ENCODE measurements at regions not wholly inside any gene's neighbourhood (a gene's known extent, or its start where the extent isn't known, plus 50 kb on each side); places are given as distances from the start of the nearest gene placed in this dataset.
A peak's percentile ranks its signal among the peaks of the same experiment; 100 is the strongest.

DNA sequence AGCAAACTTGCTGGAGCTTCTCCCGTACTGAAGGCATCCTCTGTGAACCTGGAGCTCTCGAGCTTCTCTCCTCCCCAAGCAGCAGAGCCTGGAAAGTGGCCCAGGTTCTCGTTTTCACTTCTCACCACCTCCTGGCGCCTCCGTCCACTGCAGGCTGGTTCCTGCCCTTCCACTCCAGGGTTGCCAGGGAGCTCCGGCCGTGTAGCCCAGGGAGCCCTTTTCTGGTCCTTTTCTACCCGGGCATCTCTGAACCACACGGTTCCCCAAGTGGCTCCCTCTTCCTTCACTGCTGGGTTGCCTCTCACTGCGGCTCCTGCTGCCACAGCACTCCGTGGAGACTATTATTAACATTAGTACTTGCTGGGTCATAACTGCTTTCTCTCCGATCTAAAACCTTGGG is 208.6 kb upstream of the PPP2R2D start:
- no peak for DNase-seq (ENCODE audit: low read depth, low spot score)
- Mint-ChIP-seq H3K4me3 (no peak overlapping the region), H3K9me3 (peaks cover 3% of the 10 kb centered on the region), H3K27ac (ENCODE audit: unreplicated experiment) (peak overlapping the region; percentile 85), H3K4me1 (peaks cover 20% of the 10 kb centered on the region), H3K36me3 (ENCODE audit: low read depth) (no peaks in the 10 kb centered on the region), H3K27me3 (ENCODE audit: low read depth) (peaks cover 13% of the 10 kb centered on the region)
- no peak for TF ChIP-seq CTCF (conservative IDR thresholded peaks at IDR 0.05)

DNA sequence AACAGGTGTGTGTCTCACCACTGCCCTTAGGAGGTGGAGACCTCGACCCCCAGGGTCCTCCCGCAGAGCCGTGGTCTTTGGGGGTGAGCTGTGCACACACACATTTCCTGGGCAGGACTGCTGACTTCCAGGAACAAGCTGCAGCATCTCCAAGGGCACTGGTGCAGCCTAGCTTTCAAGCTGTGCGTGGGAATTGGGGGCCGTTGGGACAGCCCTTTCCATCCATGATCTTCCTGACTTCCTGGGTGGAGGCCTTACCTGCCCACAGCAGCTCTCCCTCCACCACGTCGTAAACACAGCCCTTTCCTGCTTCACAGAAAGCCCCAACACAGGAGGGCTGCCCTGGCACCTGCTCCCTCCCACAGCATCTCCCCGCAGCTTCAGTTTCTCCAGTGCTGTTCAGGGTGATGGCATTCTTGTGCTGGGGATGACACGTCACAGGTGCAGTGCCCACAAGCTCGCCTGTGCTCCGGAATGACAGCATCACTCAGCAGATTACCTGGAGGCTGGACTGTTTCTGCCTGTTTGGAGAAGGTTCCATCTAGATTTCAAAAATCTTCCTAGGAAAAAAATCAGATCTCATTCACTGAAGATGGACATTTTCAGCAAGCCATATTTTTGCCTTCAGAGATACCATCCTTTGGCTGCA is 208.0 kb upstream of the PPP2R2D start:
- no peak overlapping the region for H3K27ac Mint-ChIP-seq (ENCODE audit: unreplicated experiment)
- peaks cover 3% of the 10 kb centered on the region for H3K9me3 Mint-ChIP-seq
- peaks cover 25% of the 10 kb centered on the region for H3K4me1 Mint-ChIP-seq
- TF ChIP-seq CTCF (conservative IDR thresholded peaks at IDR 0.05): no peak
- no peak for DNase-seq (ENCODE audit: low read depth, low spot score)
- no peaks in the 10 kb centered on the region for H3K36me3 Mint-ChIP-seq (ENCODE audit: low read depth)
- peaks cover 13% of the 10 kb centered on the region for H3K27me3 Mint-ChIP-seq (ENCODE audit: low read depth)
- no peak overlapping the region for H3K4me3 Mint-ChIP-seq

GRCh38 chr10:131693766-131694165 is 207.0 kb upstream of the PPP2R2D start:
- Mint-ChIP-seq H3K36me3 (ENCODE audit: low read depth) (no peaks in the 10 kb centered on the region), H3K9me3 (peaks cover 3% of the 10 kb centered on the region), H3K27ac (ENCODE audit: unreplicated experiment) (no peak overlapping the region), H3K4me1 (peaks cover 28% of the 10 kb centered on the region), H3K27me3 (ENCODE audit: low read depth) (peaks cover 16% of the 10 kb centered on the region), H3K4me3 (no peak overlapping the region)
- TF ChIP-seq CTCF (conservative IDR thresholded peaks at IDR 0.05): no peak
- DNase-seq (ENCODE audit: low read depth, low spot score): no peak

GRCh38 chr10:131694168-131694780 is 206.5 kb upstream of the PPP2R2D start:
- no peak for TF ChIP-seq CTCF (conservative IDR thresholded peaks at IDR 0.05)
- H3K9me3 Mint-ChIP-seq: peaks cover 3% of the 10 kb centered on the region
- H3K4me1 Mint-ChIP-seq: peaks cover 28% of the 10 kb centered on the region
- H3K27ac Mint-ChIP-seq (ENCODE audit: unreplicated experiment): no peak overlapping the region
- no peak overlapping the region for H3K4me3 Mint-ChIP-seq
- H3K27me3 Mint-ChIP-seq (ENCODE audit: low read depth): peaks cover 16% of the 10 kb centered on the region
- no peaks in the 10 kb centered on the region for H3K36me3 Mint-ChIP-seq (ENCODE audit: low read depth)
- DNase-seq (ENCODE audit: low read depth, low spot score): no peak

DNA sequence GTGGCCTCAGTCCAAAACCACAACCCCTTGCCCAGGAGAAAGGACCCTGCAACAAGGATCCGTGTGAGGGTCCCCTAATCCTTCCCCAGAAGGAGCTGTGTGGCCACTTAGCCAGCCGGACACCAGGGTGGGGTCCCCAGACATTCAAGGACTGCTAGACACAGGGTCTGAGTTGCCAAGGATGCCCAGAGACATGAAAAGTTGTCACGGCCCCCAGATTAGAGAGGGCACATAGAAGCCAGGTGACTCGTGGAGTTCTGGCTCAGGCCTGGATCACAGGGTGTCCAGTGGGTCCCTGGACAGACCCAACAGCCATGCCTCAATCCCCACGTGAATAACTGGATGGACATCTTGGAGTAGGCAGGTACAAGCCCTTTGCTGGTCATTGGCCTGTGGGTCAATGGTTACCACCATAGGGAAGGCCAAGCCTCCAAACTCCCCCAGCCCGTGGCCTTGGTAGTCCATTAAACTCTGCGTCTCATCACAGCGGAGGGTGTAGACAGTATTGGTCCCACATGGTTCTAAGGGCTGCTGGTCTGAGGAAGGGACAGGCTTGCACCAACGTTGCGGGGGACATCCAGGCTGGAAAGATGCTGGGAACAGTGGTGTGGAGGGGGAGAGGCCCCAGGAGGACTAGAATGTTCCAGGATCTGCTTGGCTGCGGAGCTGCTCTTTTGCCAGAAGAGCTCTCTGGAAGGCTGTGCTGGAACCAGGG is 205.9 kb upstream of the PPP2R2D start:
- DNase-seq (ENCODE audit: low read depth, low spot score): no peak
- peaks cover 3% of the 10 kb centered on the region for H3K9me3 Mint-ChIP-seq
- TF ChIP-seq CTCF (conservative IDR thresholded peaks at IDR 0.05): no peak
- H3K27me3 Mint-ChIP-seq (ENCODE audit: low read depth): peaks cover 16% of the 10 kb centered on the region
- H3K4me1 Mint-ChIP-seq: peaks cover 26% of the 10 kb centered on the region
- no peak overlapping the region for H3K27ac Mint-ChIP-seq (ENCODE audit: unreplicated experiment)
- no peak overlapping the region for H3K4me3 Mint-ChIP-seq
- H3K36me3 Mint-ChIP-seq (ENCODE audit: low read depth): no peaks in the 10 kb centered on the region

Data from neural crest cell (in vitro differentiated cells).